Ascending aorta (tissue), 2 donors: ENCODE measurements at regions not wholly inside any gene's neighbourhood (a gene's known extent, or its start where the extent isn't known, plus 50 kb on each side); places are given as distances from the start of the nearest gene placed in this dataset.

Experiments used
- DNase-seq, 2 donors: peaks; one replicate each; pipeline ENCODE4 v3.0.0-alpha.2; 2019; ENCODE audit warnings: low spot score in 2 of 2
- H3K27ac ChIP-seq, 2 donors: fragments of 200-600 bp; sonication (generic); one replicate each; pipeline ENCODE4 v1.5.1; 2016 to 2017; ENCODE audit warnings: mild to moderate bottlenecking in 1 of 2
- H3K27me3 ChIP-seq: fragments of 200-600 bp; sonication (generic); one replicate; pipeline ENCODE4 v1.5.1; 2017
- H3K36me3 ChIP-seq, 2 donors: fragments of 200-600 bp; sonication (generic); one replicate each; pipeline ENCODE4 v1.5.1; 2016
- H3K4me1 ChIP-seq, 2 donors: fragments of 200-600 bp; sonication (generic); one replicate each; pipeline ENCODE4 v1.5.1; 2016 to 2017; ENCODE audit warnings: mild to moderate bottlenecking in 1 of 2
- H3K4me3 ChIP-seq, 2 donors: fragments of 200-600 bp; sonication (generic); one replicate each; pipeline ENCODE4 v1.5.1; 2016 to 2017; ENCODE audit warnings: mild to moderate bottlenecking in 1 of 2
- H3K9me3 ChIP-seq, 2 donors: fragments of 200-600 bp; sonication (generic); one replicate each; pipeline ENCODE4 v1.5.1; 2016
- CTCF ChIP-seq, 3 experiments: fragments of 200-600 bp in 2 of 3; fragments of 450-650 bp in 1 of 3; sonication (generic) in 2 of 3; IDR thresholded peaks; one replicate each; pipeline ENCODE4 v1.5.1; 2016 to 2019; ENCODE audit warnings: antibody characterized with exemption in 3 of 3, mild to moderate bottlenecking in 1 of 3, moderate library complexity in 1 of 3
- intact Hi-C: fragments of 100-400 bp; cut with DNase I; formaldehyde crosslinking; loops from one replicate; pipeline ENCODE4 v1.15.1; 2023

GRCh38 chr20:10876558-10876957 lies 202.8 kb upstream of the JAG1 start:
- no peak for TF ChIP-seq CTCF (IDR thresholded peaks at IDR 0.05)
- Histone ChIP-seq H3K4me1 (peaks cover 0 to 11% of the 10 kb centered on the region in 2 donors), H3K4me3 (no peak overlapping the region), H3K27ac (peak overlapping the region in 1 of 2 donors; percentile 20), H3K36me3 (no peaks in the 10 kb centered on the region), H3K9me3 (no peaks in the 10 kb centered on the region), H3K27me3 (no peaks in the 10 kb centered on the region)
- intact Hi-C loops: no loop called here
- DNase-seq: no peak

GRCh38 chr20:10877342-10877741 lies 203.5 kb upstream of the JAG1 start:
- no peak for TF ChIP-seq CTCF (IDR thresholded peaks at IDR 0.05)
- H3K4me3 ChIP-seq: no peak overlapping the region
- H3K27me3 ChIP-seq: no peaks in the 10 kb centered on the region
- H3K27ac ChIP-seq: no peak overlapping the region
- intact Hi-C loops: no loop called here
- no peaks in the 10 kb centered on the region for H3K36me3 ChIP-seq
- peaks cover 0 to 11% of the 10 kb centered on the region in 2 donors for H3K4me1 ChIP-seq
- no peaks in the 10 kb centered on the region for H3K9me3 ChIP-seq
- DNase-seq: peak in 1 of 2 donors; percentile 66

GRCh38 chr20:10883166-10883565 lies 209.4 kb upstream of the JAG1 start:
- H3K27me3 ChIP-seq: no peaks in the 10 kb centered on the region
- no peak for TF ChIP-seq CTCF (IDR thresholded peaks at IDR 0.05)
- H3K9me3 ChIP-seq: no peaks in the 10 kb centered on the region
- no peak for DNase-seq
- H3K4me1 ChIP-seq: no peaks in the 10 kb centered on the region
- no peak overlapping the region for H3K27ac ChIP-seq
- H3K4me3 ChIP-seq: no peak overlapping the region
- intact Hi-C loops: no loop called here
- H3K36me3 ChIP-seq: no peaks in the 10 kb centered on the region

- Histone ChIP-seq H3K27me3 (no peaks in the 10 kb centered on the region), H3K4me3 (no peak overlapping the region), H3K36me3 (no peaks in the 10 kb centered on the region), H3K9me3 (no peaks in the 10 kb centered on the region), H3K27ac (no peak overlapping the region), H3K4me1 (no peaks in the 10 kb centered on the region)
- intact Hi-C loops: no loop called here
- DNase-seq: no peak
- TF ChIP-seq CTCF (IDR thresholded peaks at IDR 0.05): no peak
Observed at GRCh38 chr20:10893321-10893720, 219.5 kb upstream of the JAG1 start.

- Histone ChIP-seq H3K4me3 (no peak overlapping the region), H3K4me1 (peaks cover 2 to 6% of the 10 kb centered on the region in 2 donors), H3K9me3 (no peaks in the 10 kb centered on the region), H3K27ac (no peak overlapping the region), H3K27me3 (no peaks in the 10 kb centered on the region), H3K36me3 (no peaks in the 10 kb centered on the region)
- no peak for DNase-seq
- intact Hi-C loops: no loop called here
- no peak for TF ChIP-seq CTCF (IDR thresholded peaks at IDR 0.05)
Observed at GRCh38 chr20:10897336-10897735, 223.5 kb upstream of the JAG1 start.

- Histone ChIP-seq H3K9me3 (no peaks in the 10 kb centered on the region), H3K4me1 (peaks cover 8 to 12% of the 10 kb centered on the region in 2 donors), H3K4me3 (no peak overlapping the region), H3K27ac (no peak overlapping the region), H3K27me3 (no peaks in the 10 kb centered on the region), H3K36me3 (no peaks in the 10 kb centered on the region)
- intact Hi-C loops: no loop called here
- DNase-seq: no peak
- TF ChIP-seq CTCF (IDR thresholded peaks at IDR 0.05): no peak
Observed at GRCh38 chr20:10898552-10898951, 224.8 kb upstream of the JAG1 start.
